ENCODE measurements at regions not wholly inside any gene's neighbourhood (a gene's known extent, or its start where the extent isn't known, plus 50 kb on each side); places are given as distances from the start of the nearest gene placed in this dataset.

- Histone ChIP-seq H3K9ac (ENCODE audit: low read length) (no peak overlapping the region), H3K36me3 (replicated peaks in 1 of 2; ENCODE audit: control extremely low read depth in 1 of 2, control insufficient read depth in 1 of 2, extremely low read depth in 1 of 2, insufficient read depth in 2 of 2, low read length in 1 of 2) (no peaks in the 10 kb centered on the region), H2AFZ (ENCODE audit: insufficient read depth, low read depth, low read length, poor library complexity, severe bottlenecking) (no peak overlapping the region), H3K4me2 (replicated peaks; ENCODE audit: low read depth, low read length, poor library complexity, severe bottlenecking) (no peak overlapping the region), H4K20me1 (ENCODE audit: control insufficient read depth, insufficient read depth, low read length, poor library complexity, severe bottlenecking) (no peaks in the 10 kb centered on the region), H3K9me3 (ENCODE audit: control extremely low read depth in 1 of 3, control insufficient read depth in 2 of 3, insufficient read depth in 1 of 3, low read length in 2 of 3) (peaks cover 0 to 5% (median 3%) of the 10 kb centered on the region in 3 donors), H3K4me1 (ENCODE audit: control insufficient read depth in 2 of 2, insufficient read depth in 2 of 2, low read length in 2 of 2) (no peaks in the 10 kb centered on the region), H3K27ac (ENCODE audit: low read length in 2 of 2) (no peak overlapping the region), H3K79me2 (ENCODE audit: control insufficient read depth, insufficient read depth, low read length) (no peaks in the 10 kb centered on the region), H3K27me3 (replicated peaks in 1 of 4; ENCODE audit: control extremely low read depth in 1 of 4, control insufficient read depth in 3 of 4, insufficient read depth in 4 of 4, low read length in 3 of 4) (no peaks in the 10 kb centered on the region), H3K4me3 (ENCODE audit: control extremely low read depth in 1 of 5, extremely low read depth in 1 of 5, insufficient read depth in 1 of 5, low read depth in 2 of 5, low read length in 4 of 5) (no peak overlapping the region)
- TF ChIP-seq CTCF (IDR thresholded peaks at IDR 0.05) (no peak), EZH2 (IDR thresholded peaks at IDR 0.05; ENCODE audit: borderline replicate concordance, insufficient read depth, low read depth, low read length, poor library complexity, severe bottlenecking) (no peak)
- Mint-ChIP-seq H3K27ac (no peak overlapping the region), H3K4me3 (no peak overlapping the region), H3K4me1 (no peaks in the 10 kb centered on the region), H3K27me3 (peaks cover 2% of the 10 kb centered on the region), H3K9me3 (ENCODE audit: insufficient read depth) (peaks cover 4% of the 10 kb centered on the region)
- intact Hi-C loops (cut with micrococcal nuclease): no loop called here
- ChIA-PET POLR2A (no interaction called here), CTCF (no interaction called here)
- DNase-seq (no peak), ATAC-seq (ENCODE audit: low read depth) (no peak)
- WGBS (ENCODE audit: insufficient coverage): 71% methylated on average over 5 of the region's 5 CpGs
Observed at GRCh38 chr3:16070707-16071106, 103.8 kb upstream of the GALNT15 start.

DNA sequence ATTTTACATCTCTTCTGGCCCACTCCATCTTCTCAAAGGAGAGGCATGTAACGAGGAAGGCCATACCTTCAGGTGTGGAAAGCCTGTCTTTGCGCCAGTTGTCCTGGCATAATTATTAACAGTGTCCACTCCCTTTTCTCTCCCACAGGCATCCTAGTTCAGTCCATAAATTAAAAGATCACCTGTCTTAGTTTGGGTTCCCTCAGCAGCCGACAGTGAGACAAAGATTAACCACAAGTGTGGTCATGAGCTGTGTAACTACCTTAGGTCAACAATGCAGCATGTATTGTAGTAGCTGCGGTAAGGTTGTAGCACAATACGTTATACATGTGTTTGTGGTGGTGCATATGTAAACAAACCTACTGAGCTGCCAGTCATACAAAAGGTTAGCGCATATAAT is 103.3 kb upstream of the GALNT15 start:
- H3K4me2 ChIP-seq (replicated peaks; ENCODE audit: low read depth, low read length, poor library complexity, severe bottlenecking): no peak overlapping the region
- H3K4me3 ChIP-seq (ENCODE audit: control extremely low read depth in 1 of 5, extremely low read depth in 1 of 5, insufficient read depth in 1 of 5, low read depth in 2 of 5, low read length in 4 of 5): no peak overlapping the region
- H3K9me3 ChIP-seq (ENCODE audit: control extremely low read depth in 1 of 3, control insufficient read depth in 2 of 3, insufficient read depth in 1 of 3, low read length in 2 of 3): peaks cover 0 to 5% (median 3%) of the 10 kb centered on the region in 3 donors
- H3K27ac Mint-ChIP-seq: no peak overlapping the region
- ATAC-seq (ENCODE audit: low read depth) (no peak), DNase-seq (no peak)
- WGBS (ENCODE audit: insufficient coverage): 100% methylated on average over 2 of the region's 6 CpGs
- no peak overlapping the region for H3K9ac ChIP-seq (ENCODE audit: low read length)
- no peak overlapping the region for H3K27ac ChIP-seq (ENCODE audit: low read length in 2 of 2)
- H3K27me3 Mint-ChIP-seq: peaks cover 2% of the 10 kb centered on the region
- no peaks in the 10 kb centered on the region for H4K20me1 ChIP-seq (ENCODE audit: control insufficient read depth, insufficient read depth, low read length, poor library complexity, severe bottlenecking)
- ChIA-PET POLR2A (no interaction called here), CTCF (no interaction called here)
- no peak overlapping the region for H2AFZ ChIP-seq (ENCODE audit: insufficient read depth, low read depth, low read length, poor library complexity, severe bottlenecking)
- H3K4me1 Mint-ChIP-seq: no peaks in the 10 kb centered on the region
- TF ChIP-seq EZH2 (IDR thresholded peaks at IDR 0.05; ENCODE audit: borderline replicate concordance, insufficient read depth, low read depth, low read length, poor library complexity, severe bottlenecking) (no peak), CTCF (IDR thresholded peaks at IDR 0.05) (no peak)
- H3K4me1 ChIP-seq (ENCODE audit: control insufficient read depth in 2 of 2, insufficient read depth in 2 of 2, low read length in 2 of 2): no peaks in the 10 kb centered on the region
- no peaks in the 10 kb centered on the region for H3K27me3 ChIP-seq (replicated peaks in 1 of 4; ENCODE audit: control extremely low read depth in 1 of 4, control insufficient read depth in 3 of 4, insufficient read depth in 4 of 4, low read length in 3 of 4)
- H3K79me2 ChIP-seq (ENCODE audit: control insufficient read depth, insufficient read depth, low read length): no peaks in the 10 kb centered on the region
- intact Hi-C loops (cut with micrococcal nuclease): no loop called here
- peaks cover 4% of the 10 kb centered on the region for H3K9me3 Mint-ChIP-seq (ENCODE audit: insufficient read depth)
- H3K4me3 Mint-ChIP-seq: no peak overlapping the region
- H3K36me3 ChIP-seq (replicated peaks in 1 of 2; ENCODE audit: control extremely low read depth in 1 of 2, control insufficient read depth in 1 of 2, extremely low read depth in 1 of 2, insufficient read depth in 2 of 2, low read length in 1 of 2): no peaks in the 10 kb centered on the region
